Activated CD4-positive, alpha-beta T cell treated with anti-CD3 and anti-CD28 coated beads for 1 hour (primary cell): ENCODE measurements at regions not wholly inside any gene's neighbourhood (a gene's known extent, or its start where the extent isn't known, plus 50 kb on each side); places are given as distances from the start of the nearest gene placed in this dataset.

ENCODE experiments used
- DNase-seq: peaks from one replicate; pipeline ENCODE4 v3.0.0-alpha.2; 2020

DNA sequence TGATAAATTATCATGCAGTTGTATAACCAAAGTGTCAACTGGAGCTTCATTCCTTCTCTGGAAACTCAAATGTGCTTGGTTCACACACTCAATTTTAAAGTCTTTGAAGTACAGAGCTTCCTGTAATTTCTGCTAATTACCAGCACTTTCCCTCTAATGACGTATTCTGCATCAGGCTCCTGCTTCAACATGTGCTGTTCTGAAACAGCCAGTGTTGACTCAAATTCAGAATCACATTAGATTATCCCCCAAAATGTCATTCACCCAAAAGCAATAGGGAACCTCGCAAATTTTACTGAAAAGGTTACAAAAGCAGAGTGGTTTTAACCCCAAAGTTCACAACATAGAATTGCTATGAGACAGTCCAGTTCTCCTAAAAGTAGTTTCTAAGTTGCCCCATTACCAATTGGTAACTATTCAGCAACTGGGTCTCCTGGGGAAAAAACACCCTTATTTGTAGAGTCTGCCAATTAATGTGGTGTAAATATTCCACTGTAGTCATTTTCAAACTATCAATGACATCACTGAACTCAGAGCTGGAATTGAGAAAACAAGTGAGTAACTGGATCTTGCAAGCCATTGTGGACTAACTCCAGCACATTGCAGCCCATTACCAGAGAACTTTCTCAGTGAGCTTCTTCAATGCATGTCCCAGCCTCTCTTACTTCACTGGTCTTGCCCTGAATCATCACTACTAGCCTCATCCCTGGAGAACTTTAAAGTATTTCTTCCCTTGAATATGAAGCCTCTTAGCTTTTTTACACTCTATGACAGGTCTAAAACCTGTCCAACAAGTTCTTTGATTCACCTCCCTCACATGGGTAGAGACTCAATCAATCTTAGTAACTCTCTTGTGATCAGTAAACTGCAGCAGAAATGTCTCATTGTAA is 955.4 kb downstream of the EFNB2 start:
- DNase-seq, result no peak

DNA sequence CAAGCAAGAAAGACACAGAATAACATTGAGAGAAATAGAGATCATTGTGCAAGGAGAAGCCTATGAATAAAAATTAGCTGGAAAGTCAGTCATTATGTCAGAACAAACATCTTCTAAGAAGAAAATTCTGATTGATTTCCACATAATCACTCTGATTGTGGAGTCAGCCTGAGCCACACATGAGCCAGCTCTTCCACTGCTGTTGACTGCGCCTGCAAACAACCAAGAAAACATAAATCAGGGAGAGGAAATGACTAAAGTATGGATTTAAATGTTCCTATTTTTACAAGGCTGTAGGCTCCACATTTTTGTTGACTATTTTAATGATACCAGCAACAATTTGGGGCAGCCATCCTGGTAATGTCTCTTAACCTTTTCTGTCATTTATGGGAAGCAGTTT is 962.3 kb downstream of the EFNB2 start:
- no peak for DNase-seq

DNA sequence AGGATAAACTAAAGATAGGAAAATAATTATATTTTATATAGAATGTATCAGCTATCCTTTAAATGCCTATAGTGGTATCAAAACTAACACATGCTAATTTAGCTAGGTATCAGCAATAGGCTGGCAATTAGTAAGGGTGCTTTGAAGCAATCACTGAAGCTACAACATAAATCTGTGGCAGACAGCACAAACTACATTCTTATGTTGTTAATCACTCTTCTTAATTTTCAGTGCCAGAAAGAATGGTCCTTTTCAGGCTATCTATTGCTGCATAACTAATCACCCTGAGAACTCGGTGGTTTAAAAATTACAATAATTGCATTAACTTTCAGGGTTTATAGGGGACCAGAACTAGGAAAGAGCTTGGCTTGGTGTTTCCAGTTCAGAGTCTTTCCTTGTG is 963.1 kb downstream of the EFNB2 start:
- no peak for DNase-seq

DNA sequence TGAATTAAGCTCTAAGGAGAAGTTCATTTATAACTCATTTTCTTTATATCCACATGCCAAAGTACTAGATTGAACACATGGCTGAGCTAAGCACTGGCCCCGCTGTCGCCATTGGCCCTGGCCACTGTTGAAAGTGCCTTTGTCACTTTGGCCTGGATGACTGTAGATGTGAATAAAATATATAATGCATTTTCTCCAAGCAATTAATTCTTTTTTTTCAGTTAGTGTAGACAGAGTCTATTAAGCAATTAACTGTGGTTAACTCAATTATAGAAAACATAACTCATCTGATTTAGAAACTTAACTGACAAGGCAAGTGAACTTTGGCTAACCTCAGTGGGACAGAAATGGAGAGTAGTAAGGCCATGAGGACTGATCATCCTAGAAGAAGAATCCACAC is 965.6 kb downstream of the EFNB2 start:
- DNase-seq, result no peak

DNA sequence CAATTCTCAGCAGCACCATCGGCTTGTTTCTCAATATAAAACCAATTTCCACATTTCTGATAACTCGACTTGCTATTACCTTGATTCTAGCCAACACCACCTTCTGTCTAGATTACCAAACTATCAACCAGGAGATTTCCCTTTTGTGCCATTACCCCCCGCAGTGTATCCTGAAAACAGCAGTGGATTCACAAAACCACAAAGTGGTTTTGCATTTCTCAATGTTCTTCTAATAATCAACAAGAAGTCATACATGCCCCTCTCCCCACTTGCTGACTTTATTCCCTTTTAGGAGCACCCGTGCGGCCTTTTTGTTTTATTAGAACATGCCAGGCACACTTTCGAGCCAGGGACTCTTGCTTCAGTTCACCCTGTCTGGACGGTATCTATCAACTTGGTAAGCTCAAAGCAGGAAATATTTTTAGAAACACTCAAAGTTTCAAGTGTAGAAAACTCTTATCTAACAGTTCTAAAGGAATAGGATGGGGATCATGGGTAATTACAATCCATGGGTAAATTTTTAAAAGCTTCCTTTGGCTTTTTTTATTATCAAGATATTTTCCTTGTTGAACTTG is 967.4 kb downstream of the EFNB2 start:
- no peak for DNase-seq

DNA sequence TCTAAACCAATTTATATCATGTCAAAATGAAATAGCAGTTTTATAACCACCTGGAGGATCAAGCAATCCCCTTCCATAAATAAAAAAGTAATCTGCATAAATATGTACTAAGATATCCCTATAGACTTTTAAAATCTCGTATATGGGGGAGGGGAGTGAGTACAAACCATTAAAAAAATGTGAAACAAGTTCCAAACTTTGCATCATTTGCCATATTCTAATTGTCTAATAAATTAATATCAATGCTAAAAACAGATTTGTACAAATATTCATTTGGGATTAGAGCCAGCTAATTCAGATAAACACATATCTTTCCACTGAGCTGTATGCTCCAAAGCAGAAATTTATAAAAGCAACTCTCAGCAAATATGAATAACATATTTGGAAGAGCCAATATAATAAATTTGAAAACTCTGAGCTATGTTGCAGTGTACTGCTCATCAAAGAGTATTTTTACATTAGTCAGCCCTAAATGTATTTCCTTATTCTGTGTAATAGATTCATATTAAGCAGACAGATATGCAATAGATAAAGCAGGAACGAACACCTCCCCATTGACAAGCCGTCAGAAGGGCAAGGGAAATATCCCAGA is 970.2 kb downstream of the EFNB2 start:
- no peak for DNase-seq

DNA sequence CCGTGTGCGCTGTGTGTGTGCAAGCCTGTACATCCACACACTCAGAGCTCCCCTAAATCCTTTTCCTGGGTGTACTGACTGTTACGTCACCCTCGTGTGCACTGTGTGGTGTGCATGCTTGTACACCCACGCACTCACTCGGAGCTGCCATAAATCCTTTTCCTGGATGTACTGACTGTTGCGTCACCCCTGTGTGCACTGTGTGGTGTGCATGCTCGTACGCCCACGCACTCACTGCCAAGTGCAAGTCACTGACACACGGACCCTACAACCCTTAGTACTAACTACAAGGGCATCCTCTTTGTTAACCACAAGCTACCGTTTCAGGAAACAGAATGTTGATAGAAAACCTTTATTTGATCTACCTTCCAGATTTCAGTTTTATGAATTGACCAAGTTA is 983.4 kb downstream of the EFNB2 start:
- DNase-seq, result no peak

DNA sequence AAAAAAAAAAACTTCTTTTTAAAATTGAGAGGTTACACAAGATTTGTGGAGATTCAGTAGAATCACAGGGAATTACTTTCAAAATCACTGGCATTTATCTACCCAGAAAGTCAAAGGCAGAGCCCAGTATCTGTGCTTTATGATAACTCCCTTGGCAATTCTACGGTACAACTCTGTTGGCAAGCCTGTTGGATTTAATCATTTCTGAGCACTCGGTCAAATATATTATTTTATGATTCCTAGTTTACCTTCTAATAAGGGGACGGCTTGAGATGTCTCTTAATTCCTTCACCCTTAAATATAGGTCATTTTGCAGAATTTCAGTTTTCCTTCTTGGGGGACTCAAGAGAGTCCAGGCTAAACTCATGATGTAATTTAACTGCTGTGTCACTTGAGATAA is 987.6 kb downstream of the EFNB2 start:
- no peak for DNase-seq

DNA sequence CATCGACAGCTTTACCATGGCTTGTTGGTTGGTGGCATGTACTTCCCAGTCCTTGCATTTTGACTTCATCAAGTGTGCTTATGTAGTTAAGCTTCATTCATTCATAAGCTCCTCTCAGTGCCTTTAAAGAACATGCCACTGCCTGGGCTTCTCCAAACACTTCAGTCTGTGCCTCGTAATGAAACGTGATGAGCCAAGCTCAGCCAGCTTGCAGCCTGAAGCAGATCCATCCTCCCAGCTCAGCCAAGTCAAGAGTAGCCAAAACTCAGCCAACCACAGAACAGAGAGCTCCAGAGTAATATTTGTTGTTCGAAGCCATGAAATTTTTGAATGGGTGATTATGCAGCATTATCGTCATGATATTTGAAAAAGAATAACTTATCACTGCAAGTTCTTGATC is 989.7 kb downstream of the EFNB2 start:
- DNase-seq, result no peak

DNA sequence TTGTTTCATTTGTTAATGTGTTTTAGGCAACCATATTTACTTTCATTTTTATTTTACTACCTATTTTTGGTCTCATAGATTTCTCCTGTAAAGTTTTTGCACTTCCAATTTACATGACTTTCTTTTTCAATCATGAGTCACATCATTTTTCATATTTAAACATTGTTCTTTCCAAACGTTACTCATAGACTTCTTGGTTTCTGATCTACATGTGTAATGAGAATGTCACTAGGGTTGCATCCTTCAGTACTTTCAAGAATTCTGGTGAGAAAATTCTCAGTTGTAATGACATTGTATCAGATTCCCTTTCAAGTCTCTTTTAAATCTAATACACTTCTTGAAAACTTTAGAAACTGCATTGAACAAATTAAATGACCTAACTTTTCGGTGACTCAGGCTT is 991.7 kb downstream of the EFNB2 start:
- DNase-seq, result no peak

DNA sequence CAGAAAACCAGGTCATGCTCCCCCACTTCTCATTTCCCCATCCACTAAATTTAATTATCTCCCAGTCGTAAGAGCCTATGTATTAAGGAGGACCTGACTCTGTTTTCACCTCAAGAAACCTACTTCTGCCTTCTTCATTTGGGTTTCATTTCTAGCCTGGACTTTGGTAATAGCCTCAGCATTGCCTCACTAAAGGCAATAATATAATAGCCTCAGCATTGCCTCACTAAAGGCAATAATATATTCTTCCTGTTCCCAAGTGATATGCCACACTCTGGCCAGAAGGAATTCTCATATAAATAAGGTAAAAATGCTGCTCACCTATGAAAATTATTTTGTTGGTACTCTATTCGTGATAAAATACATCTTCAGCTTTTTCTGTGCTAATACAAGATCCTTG is 993.9 kb downstream of the EFNB2 start:
- no peak for DNase-seq

DNA sequence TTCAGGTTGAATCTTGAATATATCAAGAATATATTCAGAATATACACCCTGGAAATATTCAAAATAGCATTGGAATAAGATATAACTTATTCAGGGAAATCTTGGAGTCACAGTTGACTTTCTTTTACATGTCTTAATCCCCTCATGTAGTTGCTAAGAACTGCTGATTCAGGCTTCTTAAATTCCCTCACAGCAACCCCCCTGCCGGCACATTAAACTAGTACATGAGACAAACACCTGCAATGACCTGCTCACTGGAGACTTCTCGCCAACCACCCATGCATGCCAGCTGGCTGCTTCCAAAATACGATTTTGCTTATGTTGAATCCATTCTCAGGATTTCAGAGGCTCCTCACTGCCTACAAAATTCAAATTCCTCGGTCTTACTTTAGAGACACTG is 997.1 kb downstream of the EFNB2 start:
- no peak for DNase-seq

DNA sequence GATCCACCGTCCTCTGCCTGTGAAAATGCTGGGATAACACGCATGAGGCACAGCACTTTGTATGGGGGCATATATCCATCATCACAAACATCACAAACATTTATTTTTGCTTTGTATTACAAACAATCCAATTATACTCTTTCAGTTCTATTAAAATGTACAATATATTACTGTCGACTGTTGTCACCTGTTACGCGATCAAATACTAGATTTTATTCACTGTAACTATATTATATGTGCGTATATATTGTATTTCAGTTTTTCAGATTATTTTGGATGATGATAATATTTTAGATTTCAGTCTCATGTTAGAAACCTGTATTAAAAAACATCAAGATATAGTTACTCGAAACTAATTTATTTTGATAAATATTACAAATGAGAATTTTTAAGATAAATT is 998.3 kb downstream of the EFNB2 start:
- no peak for DNase-seq

DNA sequence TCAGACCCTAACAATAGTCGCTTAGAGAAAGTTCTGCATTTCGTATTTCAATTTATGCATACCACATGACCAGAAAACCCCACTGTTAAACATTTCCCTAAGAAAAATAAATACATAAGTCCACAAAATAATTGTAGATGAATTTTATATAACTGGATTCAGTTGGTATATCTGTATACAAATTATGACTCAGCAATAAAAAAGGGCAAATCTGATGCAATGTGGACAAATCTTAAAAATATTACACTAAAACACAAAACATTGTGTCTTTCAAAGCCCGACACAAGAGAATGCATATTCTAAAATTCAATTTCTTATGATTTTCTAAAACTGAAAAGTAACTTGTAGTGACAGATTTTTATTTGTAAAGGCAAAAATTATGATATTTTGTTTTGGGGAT is 1005.0 kb downstream of the EFNB2 start:
- DNase-seq, result no peak

DNA sequence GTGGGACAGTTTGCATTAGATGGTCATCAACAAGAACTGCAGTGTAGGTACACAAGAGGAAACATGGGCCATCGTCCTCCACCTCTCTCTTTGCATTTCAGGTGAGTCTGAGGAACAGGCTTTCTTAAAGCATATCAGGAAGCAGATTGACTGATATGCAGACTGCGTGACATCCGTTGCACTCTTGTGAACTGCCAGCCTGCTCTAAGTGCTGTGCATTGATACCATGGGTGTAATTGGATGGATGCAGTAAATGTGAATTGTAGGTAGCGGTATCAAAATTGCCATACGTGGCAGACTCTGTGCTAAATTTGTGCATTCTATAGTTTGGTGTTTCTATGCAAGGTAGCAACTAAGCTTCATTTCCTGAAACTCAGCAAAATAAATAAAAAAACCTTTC is 1008.3 kb downstream of the EFNB2 start:
- DNase-seq, result no peak

DNA sequence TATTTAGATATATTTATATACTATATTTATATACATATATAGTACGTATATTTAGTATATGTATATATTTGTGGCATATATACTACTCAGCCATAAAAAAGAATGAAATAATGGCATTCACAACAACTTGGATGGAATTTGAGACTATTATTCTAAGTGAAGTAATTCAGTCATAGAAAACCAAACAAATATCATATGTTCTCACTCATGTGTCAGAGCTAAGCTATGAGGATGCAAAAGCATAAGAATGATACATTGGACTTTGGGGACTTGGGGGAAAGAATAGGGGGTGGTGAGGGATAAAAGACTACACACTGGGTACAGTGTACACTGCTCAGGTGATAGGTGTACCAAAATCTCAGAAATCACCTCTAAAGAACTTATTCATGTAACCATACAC is 1015.7 kb downstream of the EFNB2 start:
- DNase-seq, result no peak

DNA sequence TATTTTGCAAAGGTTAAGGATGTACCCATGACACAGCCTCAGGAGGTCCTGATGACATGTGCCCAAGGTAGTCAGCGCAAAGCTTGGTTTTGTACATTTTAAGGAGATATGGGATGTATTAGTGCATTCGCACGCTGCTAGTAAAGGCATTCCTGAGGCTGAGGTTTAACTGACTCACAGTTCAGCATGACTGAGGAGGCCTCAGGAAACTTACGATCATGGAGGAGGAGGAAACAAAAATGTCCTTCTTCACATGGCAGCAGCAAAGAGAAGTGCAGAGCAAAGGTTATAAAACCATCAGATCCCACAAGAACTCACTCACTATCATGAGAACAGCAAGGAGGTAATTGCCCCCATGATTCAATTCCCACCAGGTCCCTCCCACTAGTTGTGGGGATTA is 1017.4 kb downstream of the EFNB2 start:
- no peak for DNase-seq

DNA sequence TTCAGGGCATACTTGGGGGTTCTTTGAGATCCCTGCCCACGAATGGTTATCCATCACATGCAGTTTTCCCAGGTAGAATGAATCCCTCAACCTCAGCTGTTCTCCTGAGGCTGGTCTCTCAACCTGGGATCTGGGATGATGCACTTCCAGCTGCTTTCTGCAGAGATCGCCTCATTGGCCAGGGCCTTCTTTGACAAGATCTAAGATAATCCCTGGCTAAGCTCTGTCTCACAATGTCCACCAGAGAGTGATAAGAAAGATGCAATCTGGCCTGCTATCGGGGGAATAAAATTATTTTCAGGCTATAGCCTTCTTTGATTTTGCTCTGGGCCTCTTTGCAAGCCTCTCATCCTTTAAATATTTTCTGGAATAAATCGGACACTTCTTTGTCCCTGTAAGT is 1021.1 kb downstream of the EFNB2 start:
- DNase-seq, result no peak

DNA sequence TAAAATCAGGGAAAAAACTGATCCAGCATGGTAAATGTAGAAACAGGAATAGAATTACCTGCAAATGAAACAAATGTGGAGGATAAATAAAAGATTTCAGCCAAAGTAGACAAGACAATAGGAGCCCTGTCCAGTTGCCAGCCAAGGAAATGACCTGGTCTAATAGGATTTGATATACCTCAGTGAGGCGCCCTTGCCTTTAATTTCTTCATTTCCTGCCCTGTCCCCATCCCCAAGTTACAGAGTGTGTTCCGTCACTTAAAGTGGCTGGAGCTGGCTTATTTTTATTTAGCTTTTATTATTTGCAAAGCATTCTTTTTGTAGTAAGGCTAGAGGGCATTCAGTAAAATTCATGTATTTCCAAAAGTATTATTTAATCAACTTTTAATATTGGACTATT is 1022.0 kb downstream of the EFNB2 start:
- DNase-seq, result no peak

DNA sequence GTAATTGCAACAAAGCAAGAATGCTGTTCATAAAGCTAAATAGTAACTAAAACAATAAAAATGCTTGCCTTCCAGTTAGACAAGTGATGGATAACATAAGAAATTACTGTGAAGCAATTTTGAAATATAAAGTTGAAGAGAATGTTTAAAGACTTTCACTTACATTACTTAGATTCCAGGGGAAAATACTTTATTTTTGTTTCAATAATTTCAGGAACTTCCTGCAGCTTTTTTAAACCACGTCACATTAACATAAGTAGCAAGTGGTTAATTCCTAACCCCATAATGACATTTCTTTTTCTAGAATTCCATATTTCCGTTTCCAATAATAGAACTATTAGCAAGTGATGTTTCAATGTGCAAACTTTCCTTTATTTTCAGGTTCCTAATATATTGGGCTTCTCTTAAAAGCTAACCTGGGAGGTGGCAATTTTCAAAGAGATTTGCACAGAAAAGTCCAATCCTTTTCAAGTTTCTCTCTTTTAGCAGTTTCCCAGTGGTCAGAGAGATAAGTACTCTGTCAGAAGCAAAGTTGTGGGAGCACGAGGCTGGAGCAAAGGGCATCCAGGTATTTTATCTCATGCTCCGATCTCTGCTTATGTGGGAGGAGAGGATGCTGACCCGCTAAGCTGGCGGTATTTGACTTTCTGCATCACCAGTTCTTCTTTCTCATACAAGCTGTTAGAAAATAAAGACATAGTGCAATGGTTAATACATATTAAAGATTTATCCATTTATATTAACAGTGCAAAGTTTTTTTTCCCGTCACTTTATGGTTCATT is 1025.3 kb downstream of the EFNB2 start:
- DNase-seq, result no peak

DNA sequence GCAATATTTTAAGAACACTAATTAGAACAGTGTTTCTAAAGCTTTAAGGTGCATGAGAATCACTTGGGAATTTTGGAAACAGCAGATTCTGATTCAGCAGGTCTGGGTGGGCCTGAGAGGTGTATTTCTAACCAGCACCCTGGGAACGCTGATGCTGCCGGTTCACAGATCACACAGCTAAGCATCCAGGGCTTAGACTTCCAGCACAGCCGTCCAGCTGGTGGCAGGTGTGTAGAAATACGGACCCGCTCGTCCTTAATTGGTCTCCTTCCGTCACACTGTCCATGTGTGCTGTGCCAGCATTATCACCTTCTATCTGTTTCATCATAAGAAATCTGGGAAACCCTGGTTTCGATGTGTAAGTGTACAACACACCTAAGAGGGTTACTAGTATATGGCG is 1029.0 kb downstream of the EFNB2 start:
- no peak for DNase-seq

DNA sequence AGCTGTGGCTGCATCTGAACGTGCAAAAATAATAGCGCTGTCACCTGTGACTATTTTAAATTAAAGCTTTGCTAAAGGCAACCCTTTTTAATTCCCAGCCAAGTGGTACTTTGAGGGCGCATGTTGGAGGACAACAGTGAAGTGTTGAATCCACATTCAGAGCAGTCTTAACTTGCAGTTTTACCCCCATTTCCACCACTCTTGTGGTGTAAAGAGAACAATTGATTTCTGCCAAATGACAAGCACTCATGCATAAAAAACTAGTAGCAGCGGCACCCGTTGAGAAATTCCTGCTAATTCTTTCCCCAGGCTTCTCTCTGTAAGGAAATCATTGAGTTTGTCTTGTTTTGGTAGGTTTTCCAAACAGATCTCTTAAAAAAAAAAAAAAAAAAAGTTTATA is 1033.3 kb downstream of the EFNB2 start:
- no peak for DNase-seq

DNA sequence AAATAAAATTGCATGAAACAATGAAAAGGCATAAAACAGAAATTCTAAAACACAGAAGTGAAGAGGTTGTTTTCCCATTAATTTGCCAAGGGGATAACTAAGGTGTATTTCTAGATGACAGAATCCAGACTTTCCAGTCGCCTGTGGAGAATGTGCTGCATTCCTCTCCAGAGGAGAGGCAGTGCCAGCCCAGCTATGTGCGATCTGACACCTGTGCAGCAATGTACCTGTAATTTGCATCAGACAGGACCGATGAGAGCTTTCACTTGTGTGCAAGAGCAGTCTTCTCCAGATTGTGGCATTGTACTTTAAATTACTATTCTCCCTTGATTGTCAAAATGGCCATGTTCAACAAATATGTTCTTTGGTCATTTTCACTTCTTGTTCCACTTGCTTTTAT is 1037.9 kb downstream of the EFNB2 start:
- DNase-seq, result no peak

DNA sequence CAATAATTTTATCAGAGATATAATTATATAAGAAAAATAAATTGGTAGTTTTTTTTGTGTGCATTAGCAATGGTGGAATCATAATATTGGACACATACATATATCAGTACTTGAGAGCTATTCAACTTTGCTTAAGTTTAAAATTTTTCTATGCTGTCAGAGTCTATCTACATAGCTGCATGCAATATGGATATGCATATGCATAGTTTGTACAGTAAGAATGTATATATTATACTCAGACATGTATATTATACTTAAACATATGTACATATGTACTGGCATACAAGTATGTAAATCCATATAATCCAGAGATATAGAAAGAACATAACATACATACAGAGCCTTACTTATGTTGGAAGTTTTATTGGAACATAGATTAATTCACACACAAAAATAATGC is 1043.2 kb downstream of the EFNB2 start:
- no peak for DNase-seq
